ENCODE measurements at regions not wholly inside any gene's neighbourhood (a gene's known extent, or its start where the extent isn't known, plus 50 kb on each side); places are given as distances from the start of the nearest gene placed in this dataset.

- 71% methylated on average over 4 of the region's 4 CpGs for WGBS (ENCODE audit: low lambda C conversion rate)
- in situ Hi-C loops (cut with HindIII; ENCODE audit: extremely low pct_ligation_motif_present, low pct_unique_long_range_greater_than_20kb), result loop anchor here (10.0 kb wide), 1 partner anchor 63 kb away; no protein-coding TSS in a partner anchor
- BruUV-seq (replicated peaks), result no TSS peak
Measured at GRCh38 chr17:53548252-53548651, 274.5 kb upstream of the KIF2B start.

GRCh38 chr17:53543472-53543871, 279.3 kb upstream of the KIF2B start:
- H3K9ac ChIP-seq (ENCODE audit: insufficient read depth, low read depth, low read length), result no peak overlapping the region
- 5% methylated on average over 4 of the region's 4 CpGs for WGBS (ENCODE audit: low lambda C conversion rate)
- CTCF ChIA-PET (ENCODE audit: low intra/inter-chr PET ratio, low total read pairs), result no interaction called here
- no peak for ATAC-seq
- POLR2A ChIA-PET, result no interaction called here
- intact Hi-C loops (cut with micrococcal nuclease; ENCODE audit: unreplicated experiment), result no loop called here
- H2AFZ ChIP-seq (ENCODE audit: low read length), result no peak overlapping the region
- H3K79me2 ChIP-seq (ENCODE audit: insufficient read depth, low read length), result no peaks in the 10 kb centered on the region
- no peak overlapping the region for H3K4me3 ChIP-seq (replicated peaks in 1 of 3; ENCODE audit: insufficient read depth in 1 of 3, low read depth in 2 of 3, low read length in 3 of 3)
- no peak for TF ChIP-seq ZFX (CRISPR knock-in tag; IDR thresholded peaks at IDR 0.05; ENCODE audit: low read depth)
- no peak for TF ChIP-seq FOXP4 (CRISPR knock-in tag; IDR thresholded peaks at IDR 0.05)
- no peak for TF ChIP-seq XBP1 (CRISPR knock-in tag; IDR thresholded peaks at IDR 0.05)
- H3K27ac ChIP-seq (ENCODE audit: extremely low read length, insufficient read depth, low read length), result no peak overlapping the region
- DNase-seq (ENCODE audit: low spot score), result no peak
- BruUV-seq (replicated peaks), result no TSS peak
- H3K36me3 ChIP-seq (replicated peaks in 1 of 2; ENCODE audit: control insufficient read depth in 1 of 2, insufficient read depth in 2 of 2, low read length in 2 of 2), result no peaks in the 10 kb centered on the region
- H3K9me3 ChIP-seq (ENCODE audit: low read length), result peaks cover 51% of the 10 kb centered on the region
- no peak for FAIRE-seq
- no peak overlapping the region for H3K4me2 ChIP-seq (ENCODE audit: low read depth, low read length)
- H4K20me1 ChIP-seq (ENCODE audit: insufficient read depth, low read length), result no peaks in the 10 kb centered on the region
- H3K4me1 ChIP-seq (ENCODE audit: insufficient read depth, low read length), result no peaks in the 10 kb centered on the region
- H3K27me3 ChIP-seq (ENCODE audit: control insufficient read depth in 1 of 2, insufficient read depth in 2 of 2, low read length in 2 of 2), result no peaks in the 10 kb centered on the region
- in situ Hi-C loops (cut with HindIII; ENCODE audit: extremely low pct_ligation_motif_present, low pct_unique_long_range_greater_than_20kb), result loop anchor here (10.0 kb wide), 1 partner anchor 59 kb away; no protein-coding TSS in a partner anchor

More at GRCh38 chr17:53548252-53548651, 274.5 kb upstream of the KIF2B start:
- DNase-seq (ENCODE audit: low spot score), result no peak
- ATAC-seq, result no peak
- no peak overlapping the region for H3K27ac ChIP-seq (ENCODE audit: extremely low read length, insufficient read depth, low read length)
- no peaks in the 10 kb centered on the region for H3K36me3 ChIP-seq (replicated peaks in 1 of 2; ENCODE audit: control insufficient read depth in 1 of 2, insufficient read depth in 2 of 2, low read length in 2 of 2)
- no peaks in the 10 kb centered on the region for H3K79me2 ChIP-seq (ENCODE audit: insufficient read depth, low read length)
- CTCF ChIA-PET (ENCODE audit: low intra/inter-chr PET ratio, low total read pairs), result no interaction called here
- POLR2A ChIA-PET, result no interaction called here
- H3K27me3 ChIP-seq (ENCODE audit: control insufficient read depth in 1 of 2, insufficient read depth in 2 of 2, low read length in 2 of 2), result no peaks in the 10 kb centered on the region
- no peaks in the 10 kb centered on the region for H3K4me1 ChIP-seq (ENCODE audit: insufficient read depth, low read length)
- no peak for FAIRE-seq
- intact Hi-C loops (cut with micrococcal nuclease; ENCODE audit: unreplicated experiment), result no loop called here
- H3K9me3 ChIP-seq (ENCODE audit: low read length), result peaks cover 55% of the 10 kb centered on the region
- H2AFZ ChIP-seq (ENCODE audit: low read length), result peak overlapping the region; percentile 16
- no peak for TF ChIP-seq ZNF160 (CRISPR knock-in tag; IDR thresholded peaks at IDR 0.05)
- no peak for TF ChIP-seq MATR3 (CRISPR knock-in tag; IDR thresholded peaks at IDR 0.05)
- no peak for TF ChIP-seq ZNF652 (CRISPR knock-in tag; IDR thresholded peaks at IDR 0.05; ENCODE audit: borderline replicate concordance, low read depth)
- no peak for TF ChIP-seq ZNF772 (CRISPR knock-in tag; IDR thresholded peaks at IDR 0.05)
- TF ChIP-seq JUND (CRISPR knock-in tag; IDR thresholded peaks at IDR 0.05), result no peak
- no peak for TF ChIP-seq CEBPG (CRISPR knock-in tag; IDR thresholded peaks at IDR 0.05)
- TF ChIP-seq POLR2AphosphoS2 (IDR thresholded peaks at IDR 0.05; ENCODE audit: low read depth, low read length), result no peak
- no peak for TF ChIP-seq ZNF713 (CRISPR knock-in tag; IDR thresholded peaks at IDR 0.05)
- TF ChIP-seq BORCS8-MEF2B (CRISPR knock-in tag; IDR thresholded peaks at IDR 0.05), result no peak
- H3K9ac ChIP-seq (ENCODE audit: insufficient read depth, low read depth, low read length), result no peak overlapping the region
- no peak overlapping the region for H3K4me3 ChIP-seq (replicated peaks in 1 of 3; ENCODE audit: insufficient read depth in 1 of 3, low read depth in 2 of 3, low read length in 3 of 3)
- no peak overlapping the region for H3K4me2 ChIP-seq (ENCODE audit: low read depth, low read length)
- H4K20me1 ChIP-seq (ENCODE audit: insufficient read depth, low read length), result no peaks in the 10 kb centered on the region

Data from HepG2 (cell line).